Esophagus muscularis mucosa (tissue), 4 donors: ENCODE measurements at regions not wholly inside any gene's neighbourhood (a gene's known extent, or its start where the extent isn't known, plus 50 kb on each side); places are given as distances from the start of the nearest gene placed in this dataset.

Experiments
- EP300 ChIP-seq: sonication (generic); formaldehyde crosslinking; IDR thresholded peaks from one replicate; pipeline ENCODE4 v1.6.1; 2017; ENCODE audit warnings: antibody characterized with exemption
- POLR2A ChIP-seq: fragments of 450-650 bp; IDR thresholded peaks from one replicate; pipeline ENCODE4 v1.6.1; 2017; ENCODE audit warnings: antibody characterized with exemption, moderate library complexity, mild to moderate bottlenecking, low read depth
- POLR2AphosphoS5 ChIP-seq, 2 donors: sonication (generic); formaldehyde crosslinking; IDR thresholded peaks; one replicate each; pipeline ENCODE4 v1.6.1; 2017; ENCODE audit warnings: antibody characterized with exemption in 2 of 2
- TF ChIP-seq, protein P1 (sequence below), 3 experiments: fragments of 200-600 bp in 2 of 3; fragments of 450-650 bp in 1 of 3; sonication (generic) in 2 of 3; IDR thresholded peaks; one replicate each; pipeline ENCODE4 v1.5.1; 2017 to 2019; ENCODE audit warnings: antibody characterized with exemption in 3 of 3, mild to moderate bottlenecking in 2 of 3, moderate library complexity in 1 of 3

DNA sequence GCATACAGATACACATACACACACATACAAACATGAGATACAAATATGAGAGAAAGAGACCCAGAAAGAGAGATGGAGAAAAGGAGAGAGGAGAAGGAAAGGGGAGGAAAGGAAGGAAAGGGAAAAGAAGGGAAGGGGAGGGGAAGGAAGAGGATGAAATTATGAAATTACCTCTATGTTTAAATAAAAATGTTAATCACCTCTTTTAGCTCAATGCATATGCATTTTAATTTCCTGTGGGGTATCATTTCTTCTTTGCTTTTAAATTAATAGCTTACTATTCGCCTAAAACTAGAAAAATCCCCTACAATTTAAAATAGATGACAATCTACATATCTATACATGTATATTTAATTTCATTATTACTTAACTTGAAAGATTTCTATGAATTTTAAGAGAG, 958.0 kb upstream of the CNTN5 start:
- TF ChIP-seq, protein P1, sequence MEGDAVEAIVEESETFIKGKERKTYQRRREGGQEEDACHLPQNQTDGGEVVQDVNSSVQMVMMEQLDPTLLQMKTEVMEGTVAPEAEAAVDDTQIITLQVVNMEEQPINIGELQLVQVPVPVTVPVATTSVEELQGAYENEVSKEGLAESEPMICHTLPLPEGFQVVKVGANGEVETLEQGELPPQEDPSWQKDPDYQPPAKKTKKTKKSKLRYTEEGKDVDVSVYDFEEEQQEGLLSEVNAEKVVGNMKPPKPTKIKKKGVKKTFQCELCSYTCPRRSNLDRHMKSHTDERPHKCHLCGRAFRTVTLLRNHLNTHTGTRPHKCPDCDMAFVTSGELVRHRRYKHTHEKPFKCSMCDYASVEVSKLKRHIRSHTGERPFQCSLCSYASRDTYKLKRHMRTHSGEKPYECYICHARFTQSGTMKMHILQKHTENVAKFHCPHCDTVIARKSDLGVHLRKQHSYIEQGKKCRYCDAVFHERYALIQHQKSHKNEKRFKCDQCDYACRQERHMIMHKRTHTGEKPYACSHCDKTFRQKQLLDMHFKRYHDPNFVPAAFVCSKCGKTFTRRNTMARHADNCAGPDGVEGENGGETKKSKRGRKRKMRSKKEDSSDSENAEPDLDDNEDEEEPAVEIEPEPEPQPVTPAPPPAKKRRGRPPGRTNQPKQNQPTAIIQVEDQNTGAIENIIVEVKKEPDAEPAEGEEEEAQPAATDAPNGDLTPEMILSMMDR (IDR thresholded peaks at IDR 0.05), result no peak
- no peak for TF ChIP-seq POLR2A
- TF ChIP-seq EP300, result no peak
- TF ChIP-seq POLR2AphosphoS5 (IDR thresholded peaks at IDR 0.05), result no peak
